ENCODE measurements at regions not wholly inside any gene's neighbourhood (a gene's known extent, or its start where the extent isn't known, plus 50 kb on each side); places are given as distances from the start of the nearest gene placed in this dataset.

DNA sequence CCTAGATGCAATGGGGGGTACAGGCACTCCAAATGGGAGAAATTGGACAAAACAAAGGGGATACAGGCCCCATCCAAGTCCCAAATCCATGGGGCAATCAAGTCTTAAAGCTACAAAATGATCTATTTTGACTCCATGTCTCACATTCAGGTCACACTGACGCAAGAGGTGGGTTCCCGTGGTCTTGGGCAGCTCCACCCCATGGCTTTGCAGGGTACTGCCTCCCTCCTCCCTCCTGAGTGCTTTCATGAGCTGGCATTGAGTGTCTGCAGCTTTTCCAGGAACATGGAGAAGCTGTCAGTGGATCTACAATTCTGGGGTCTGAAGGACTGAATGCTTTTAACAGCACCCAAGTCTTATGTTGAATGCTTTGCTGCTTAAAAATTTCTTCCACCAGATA lies 274.5 kb upstream of the LRIG3 start:
- Histone ChIP-seq H2BK15ac (ENCODE audit: low read depth, low read length) (no peak overlapping the region), H3K9ac (ENCODE audit: extremely low read depth, insufficient read length, low read length) (no peak overlapping the region), H3K27ac (ENCODE audit: insufficient read length, low read depth, low read length) (no peak overlapping the region), H3K79me1 (ENCODE audit: insufficient read depth, low read depth, low read length, poor library complexity, severe bottlenecking) (no peaks in the 10 kb centered on the region), H4K8ac (replicated peaks; ENCODE audit: insufficient read length, low read depth, low read length) (no peak overlapping the region), H3K79me2 (ENCODE audit: insufficient read depth, low read length) (no peaks in the 10 kb centered on the region), H3K9me3 (ENCODE audit: control insufficient read depth, low read depth, low read length) (no peaks in the 10 kb centered on the region), H3K4ac (ENCODE audit: low read depth, low read length) (no peak overlapping the region), H2BK20ac (ENCODE audit: low read depth, low read length, poor library complexity, severe bottlenecking) (no peak overlapping the region), H3K23ac (ENCODE audit: insufficient read length, low read depth, low read length) (no peak overlapping the region), H2AFZ (ENCODE audit: low read length) (no peak overlapping the region), H2BK12ac (ENCODE audit: insufficient read length, low read depth, low read length) (no peak overlapping the region), H3T11ph (ENCODE audit: low read length) (no peak overlapping the region), H4K91ac (ENCODE audit: insufficient read length, low read depth, low read length) (no peak overlapping the region), H2BK5ac (ENCODE audit: insufficient read length, low read length) (no peak overlapping the region), H3K23me2 (ENCODE audit: insufficient read length, low read depth, low read length, poor library complexity, severe bottlenecking) (no peaks in the 10 kb centered on the region), H3K14ac (ENCODE audit: insufficient read depth, low read length) (no peak overlapping the region), H3K27me3 (ENCODE audit: insufficient read depth, low read length) (no peaks in the 10 kb centered on the region), H4K5ac (ENCODE audit: insufficient read length, low read depth, low read length) (no peak overlapping the region), H2BK120ac (ENCODE audit: low read depth, low read length, poor library complexity, severe bottlenecking) (no peak overlapping the region), H2AK5ac (ENCODE audit: insufficient read length, low read length) (no peak overlapping the region), H4K20me1 (ENCODE audit: control insufficient read depth, insufficient read depth, insufficient read length) (no peaks in the 10 kb centered on the region), H3K56ac (ENCODE audit: insufficient read length, low read depth, low read length) (no peak overlapping the region), H3K4me1 (ENCODE audit: insufficient read depth, low read length) (no peaks in the 10 kb centered on the region), H3K18ac (ENCODE audit: insufficient read length, low read depth, low read length) (no peak overlapping the region), H3K4me2 (ENCODE audit: insufficient read depth, insufficient read length, low read length) (no peak overlapping the region)
- DNase-seq, result peak; percentile 72
- H3K4me3 Mint-ChIP-seq, result no peak overlapping the region
- H3K4me1 Mint-ChIP-seq, result peaks cover 8% of the 10 kb centered on the region in 2 experiments
- H3K27ac Mint-ChIP-seq, result no peak overlapping the region
- H3K27me3 Mint-ChIP-seq (ENCODE audit: low read depth), result no peaks in the 10 kb centered on the region
- TF ChIP-seq, protein P1, sequence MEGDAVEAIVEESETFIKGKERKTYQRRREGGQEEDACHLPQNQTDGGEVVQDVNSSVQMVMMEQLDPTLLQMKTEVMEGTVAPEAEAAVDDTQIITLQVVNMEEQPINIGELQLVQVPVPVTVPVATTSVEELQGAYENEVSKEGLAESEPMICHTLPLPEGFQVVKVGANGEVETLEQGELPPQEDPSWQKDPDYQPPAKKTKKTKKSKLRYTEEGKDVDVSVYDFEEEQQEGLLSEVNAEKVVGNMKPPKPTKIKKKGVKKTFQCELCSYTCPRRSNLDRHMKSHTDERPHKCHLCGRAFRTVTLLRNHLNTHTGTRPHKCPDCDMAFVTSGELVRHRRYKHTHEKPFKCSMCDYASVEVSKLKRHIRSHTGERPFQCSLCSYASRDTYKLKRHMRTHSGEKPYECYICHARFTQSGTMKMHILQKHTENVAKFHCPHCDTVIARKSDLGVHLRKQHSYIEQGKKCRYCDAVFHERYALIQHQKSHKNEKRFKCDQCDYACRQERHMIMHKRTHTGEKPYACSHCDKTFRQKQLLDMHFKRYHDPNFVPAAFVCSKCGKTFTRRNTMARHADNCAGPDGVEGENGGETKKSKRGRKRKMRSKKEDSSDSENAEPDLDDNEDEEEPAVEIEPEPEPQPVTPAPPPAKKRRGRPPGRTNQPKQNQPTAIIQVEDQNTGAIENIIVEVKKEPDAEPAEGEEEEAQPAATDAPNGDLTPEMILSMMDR (conservative IDR thresholded peaks at IDR 0.05), result peak; percentile 57
- WGBS (ENCODE audit: extremely low coverage, insufficient read length, low lambda C conversion rate), result no CpG with 5 or more reads among the region's 2 CpGs
- no peaks in the 10 kb centered on the region; a peak in 2 of 5 replicates for H3K9me3 Mint-ChIP-seq
- 0 out of 7 replicates have a peak, but pooled peaks cover 0 to 9% (median 0%) of the 10 kb centered on the region in 3 experiments for H3K36me3 Mint-ChIP-seq (ENCODE audit: insufficient read depth in 1 of 3, low read depth in 3 of 3)
